ENCODE measurements at regions not wholly inside any gene's neighbourhood (a gene's known extent, or its start where the extent isn't known, plus 50 kb on each side); places are given as distances from the start of the nearest gene placed in this dataset.

DNA sequence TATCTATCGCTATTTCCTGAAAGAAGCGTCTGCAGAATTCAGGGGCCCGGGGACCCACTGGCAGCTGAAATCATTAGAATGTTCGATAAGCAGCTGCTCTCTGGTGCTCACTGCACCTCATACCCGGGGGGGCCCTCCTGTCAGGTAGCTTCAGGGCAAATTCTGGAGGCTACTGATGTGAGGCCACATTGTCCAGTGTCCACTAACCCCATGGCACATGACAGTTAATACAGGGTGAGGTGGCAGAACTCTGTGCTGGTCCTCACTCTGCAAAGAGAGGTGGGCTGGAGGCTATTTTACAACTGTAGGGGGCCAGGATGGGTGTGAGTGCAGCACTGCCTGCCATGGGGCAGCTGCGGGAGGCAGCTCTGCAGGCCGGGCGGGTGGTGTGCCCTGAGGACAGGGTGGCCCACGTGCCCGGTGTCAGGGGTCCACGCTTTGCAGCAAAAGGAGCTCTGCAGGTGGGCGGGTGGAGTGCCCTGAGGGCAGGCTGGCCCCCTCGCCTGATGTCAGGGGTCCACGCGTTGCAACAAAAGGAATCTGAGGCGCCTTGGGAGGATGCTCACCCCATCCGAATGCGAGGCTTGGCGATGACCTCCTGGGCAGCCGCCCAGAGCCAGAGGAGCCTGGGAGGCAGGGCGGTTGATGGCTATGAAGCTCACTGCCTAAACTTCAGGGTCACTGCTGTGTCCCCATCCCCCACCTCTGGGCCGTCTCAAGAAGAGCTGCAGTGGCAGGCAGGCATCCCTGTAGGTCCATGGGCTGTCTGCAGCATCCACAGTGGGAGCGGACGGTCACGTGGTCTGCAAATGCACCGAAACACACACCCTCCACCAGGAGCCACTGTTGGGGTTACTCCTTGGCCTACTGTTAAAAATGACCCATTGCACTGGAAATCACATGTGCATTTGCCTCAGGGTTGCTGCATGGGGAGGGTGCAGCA is 207.0 kb upstream of the SALL3 start:
- no peak for DNase-seq

DNA sequence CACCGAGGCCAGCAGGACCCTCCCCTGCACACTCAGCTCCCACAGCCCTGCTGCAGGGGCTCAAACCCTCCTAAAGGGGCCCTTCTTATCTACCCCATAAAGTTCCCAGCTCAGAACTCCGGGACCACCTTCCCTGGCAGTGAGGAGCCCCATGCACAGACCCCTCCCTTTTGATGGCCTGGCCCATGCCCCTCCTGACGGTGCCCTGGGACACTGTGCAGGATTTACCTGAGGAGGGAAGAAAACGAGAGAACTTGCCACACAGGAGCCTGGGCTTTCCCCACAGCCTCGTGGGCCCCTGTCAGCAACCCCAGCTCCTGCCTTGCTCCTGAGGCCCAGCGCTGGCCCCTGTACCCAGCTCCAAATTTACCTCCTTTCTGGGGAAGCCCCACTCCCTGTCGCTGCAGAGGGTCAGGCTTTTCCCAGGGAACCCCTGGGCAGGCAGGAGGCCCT is 206.3 kb upstream of the SALL3 start:
- DNase-seq: no peak

- no peak for DNase-seq
Measured at GRCh38 chr18:78773819-78774218, 205.8 kb upstream of the SALL3 start.

DNA sequence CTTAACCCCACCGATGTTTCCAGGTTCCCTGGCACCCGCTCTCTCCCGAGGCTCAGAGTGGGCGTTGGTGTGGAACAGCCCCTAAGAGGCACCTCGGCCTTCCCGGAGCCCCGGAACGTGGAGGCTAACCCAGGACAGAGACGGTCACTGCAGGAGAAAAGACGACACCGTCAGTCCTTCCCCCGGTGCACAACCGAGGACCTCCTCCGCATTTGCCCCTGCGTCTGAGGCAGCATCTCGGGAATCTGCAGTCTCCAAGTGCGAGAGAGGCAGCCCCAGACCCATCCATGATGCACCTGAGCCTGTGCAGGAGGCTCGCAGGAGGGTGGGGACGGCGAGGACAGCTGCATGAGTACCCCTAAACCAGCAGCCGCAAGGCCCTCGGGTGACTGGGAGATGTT is 204.9 kb upstream of the SALL3 start:
- DNase-seq: no peak

DNA sequence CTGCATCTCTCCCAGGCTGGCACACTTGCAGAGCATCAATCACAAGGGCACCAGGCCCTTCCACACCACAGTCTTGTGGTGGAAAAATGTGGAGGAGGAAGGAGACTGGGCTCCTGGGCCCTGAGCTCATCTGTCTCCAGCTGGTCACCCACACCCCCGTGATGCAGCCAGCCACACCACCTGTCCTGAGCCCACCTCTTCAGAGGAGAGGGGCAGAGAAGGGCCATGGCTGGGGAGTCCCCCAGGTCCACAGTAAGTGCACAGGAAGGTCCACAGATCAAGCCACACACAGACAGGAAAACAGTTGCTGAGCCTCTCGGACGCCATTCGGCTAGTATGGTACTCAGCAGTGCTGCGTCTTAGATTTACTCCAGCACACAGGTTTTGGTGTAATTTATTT is 203.5 kb upstream of the SALL3 start:
- DNase-seq: no peak

DNA sequence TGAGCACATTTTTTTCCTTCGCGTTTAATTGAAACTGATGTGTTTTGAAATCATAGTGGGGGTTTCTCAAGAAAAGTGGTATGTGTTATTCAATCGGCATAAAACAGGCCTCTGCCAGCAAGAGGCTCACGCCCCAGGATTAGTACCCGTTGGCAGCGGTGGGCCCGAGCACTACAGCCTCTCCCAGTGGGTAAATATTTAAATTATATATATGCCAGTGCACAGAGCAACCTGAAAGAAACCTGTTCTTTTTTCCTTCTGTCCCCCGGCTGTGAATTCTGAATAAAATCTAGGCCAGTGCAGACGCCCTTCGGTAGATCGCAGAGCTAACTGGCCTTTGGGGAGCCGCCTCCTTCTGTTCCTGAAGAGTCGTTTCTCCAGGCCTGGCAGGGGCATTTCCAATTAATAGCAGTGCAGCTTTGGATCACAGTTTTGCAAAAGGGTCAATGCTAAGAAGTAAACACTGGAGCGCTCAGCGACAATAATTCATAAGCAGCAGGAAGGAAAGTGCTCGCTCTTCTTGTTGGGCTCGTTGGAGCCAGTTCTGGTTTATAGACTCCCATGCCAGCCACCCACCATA is 202.8 kb upstream of the SALL3 start:
- no peak for DNase-seq

- DNase-seq: no peak
Measured at GRCh38 chr18:78777992-78778391, 201.6 kb upstream of the SALL3 start.

GRCh38 chr18:78778651-78779050 is 201.0 kb upstream of the SALL3 start:
- DNase-seq: no peak

- no peak for DNase-seq
Measured at GRCh38 chr18:78779996-78780718, 199.5 kb upstream of the SALL3 start.

DNA sequence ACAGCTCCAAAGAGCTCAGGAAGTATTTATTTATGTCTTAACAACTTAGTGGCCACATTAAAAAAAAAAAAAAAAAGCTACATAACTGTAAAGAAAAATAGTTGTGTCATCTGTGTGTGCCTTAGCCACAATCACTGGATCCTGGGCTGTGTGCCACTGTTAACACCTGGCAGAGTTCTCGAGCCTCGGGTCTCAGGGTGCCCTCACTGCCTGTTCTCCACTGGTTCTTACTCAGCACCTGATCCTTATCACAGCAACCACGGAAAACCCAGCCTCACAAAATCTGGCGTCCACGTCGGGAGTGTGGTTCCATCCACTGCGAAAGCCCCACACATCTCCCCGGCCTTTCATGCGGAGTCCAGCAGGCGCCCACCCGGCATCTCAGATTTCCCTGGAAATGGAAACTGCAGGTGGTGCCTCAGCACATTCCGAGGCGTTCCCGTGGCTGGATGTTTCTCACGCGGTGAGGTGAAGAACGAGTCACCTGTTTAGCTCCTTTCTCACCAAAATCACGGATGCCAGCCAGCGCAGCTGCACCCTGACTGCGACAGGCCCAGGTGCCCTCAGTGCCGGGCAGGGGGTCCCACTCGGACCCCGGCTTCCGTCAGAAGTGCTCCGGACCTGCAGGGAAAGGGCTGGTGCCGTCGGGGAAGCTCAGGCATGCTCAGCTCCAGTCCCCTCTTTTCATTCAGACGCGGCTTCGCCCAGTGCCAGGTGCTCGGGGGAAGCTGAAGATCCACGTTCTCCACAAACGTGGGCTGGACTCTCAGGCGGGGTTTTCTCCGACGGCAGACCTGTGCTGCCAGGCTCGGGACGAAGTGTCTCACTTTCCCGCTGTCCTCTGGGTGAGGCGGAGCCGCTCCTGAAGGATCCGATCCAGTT is 198.7 kb upstream of the SALL3 start:
- no peak for DNase-seq

GRCh38 chr18:78781601-78781960 is 198.0 kb upstream of the SALL3 start:
- no peak for DNase-seq

GRCh38 chr18:78782951-78783563 is 196.6 kb upstream of the SALL3 start:
- no peak for DNase-seq

GRCh38 chr18:78783564-78783960 is 196.1 kb upstream of the SALL3 start:
- DNase-seq: no peak

- DNase-seq: no peak
Measured at GRCh38 chr18:78784861-78785260, 194.8 kb upstream of the SALL3 start.

- no peak for DNase-seq
Measured at GRCh38 chr18:78785706-78786105, 193.9 kb upstream of the SALL3 start.

DNA sequence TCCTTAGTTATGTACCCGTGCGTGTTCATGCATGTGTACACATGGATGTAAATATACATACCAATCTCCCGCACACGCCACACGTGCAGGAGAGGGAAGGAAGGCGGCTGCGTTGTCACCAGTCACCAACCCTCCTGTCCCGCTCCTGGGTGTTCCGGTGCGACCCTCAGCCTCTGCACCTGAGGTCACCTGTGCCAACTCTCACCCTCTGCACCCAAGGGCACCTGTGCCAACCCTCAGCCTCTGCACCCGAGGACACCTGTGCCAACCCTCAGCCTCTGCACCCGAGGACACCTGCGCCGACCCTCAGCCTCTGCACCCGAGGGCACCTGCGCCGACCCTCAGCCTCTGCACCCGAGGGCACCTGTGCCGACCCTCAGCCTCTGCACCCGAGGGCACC is 192.8 kb upstream of the SALL3 start:
- no peak for DNase-seq

- no peak for DNase-seq
Measured at GRCh38 chr18:78787751-78788150, 191.9 kb upstream of the SALL3 start.

DNA sequence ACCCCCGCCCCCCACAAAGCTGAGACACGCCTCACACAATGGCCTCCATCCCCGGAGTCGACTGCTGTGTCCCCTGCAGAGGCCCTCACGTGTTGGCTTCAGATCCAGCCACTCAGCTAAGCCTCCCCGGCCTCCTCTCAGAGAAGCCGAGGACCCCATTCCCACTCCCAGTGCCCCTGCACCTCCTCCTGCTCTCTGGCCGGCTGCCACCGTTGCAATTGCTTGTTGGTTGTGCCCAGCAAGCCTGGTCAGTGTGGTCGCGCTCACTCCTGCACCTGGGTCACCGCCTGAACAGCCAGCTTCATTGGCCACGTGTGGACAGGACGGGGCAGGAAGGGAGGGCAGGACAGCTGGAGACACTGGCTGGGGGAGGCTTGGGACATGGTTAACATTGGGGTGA is 191.5 kb upstream of the SALL3 start:
- no peak for DNase-seq

- no peak for DNase-seq
Measured at GRCh38 chr18:78789850-78790249, 189.8 kb upstream of the SALL3 start.

DNA sequence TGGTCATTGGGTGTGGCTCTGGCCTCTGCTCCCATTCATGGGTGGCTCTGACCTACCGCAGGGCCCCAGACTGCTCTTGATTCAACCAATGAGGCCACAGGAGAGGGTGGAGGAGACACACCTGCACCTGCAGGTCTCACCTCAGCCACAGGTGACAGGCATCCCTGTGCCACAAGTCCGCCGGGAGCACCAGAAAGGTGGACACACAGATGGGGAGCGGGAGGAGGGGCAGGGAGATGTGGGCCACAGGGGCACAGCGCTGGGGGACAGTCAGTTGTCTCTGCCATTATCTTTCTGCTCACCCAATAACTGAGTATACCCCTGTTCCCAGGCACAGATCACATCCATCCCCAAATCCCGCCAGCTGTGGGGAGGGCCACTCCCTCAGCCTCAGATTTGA is 189.1 kb upstream of the SALL3 start:
- DNase-seq: no peak

GRCh38 chr18:78790960-78791359 is 188.7 kb upstream of the SALL3 start:
- no peak for DNase-seq

DNA sequence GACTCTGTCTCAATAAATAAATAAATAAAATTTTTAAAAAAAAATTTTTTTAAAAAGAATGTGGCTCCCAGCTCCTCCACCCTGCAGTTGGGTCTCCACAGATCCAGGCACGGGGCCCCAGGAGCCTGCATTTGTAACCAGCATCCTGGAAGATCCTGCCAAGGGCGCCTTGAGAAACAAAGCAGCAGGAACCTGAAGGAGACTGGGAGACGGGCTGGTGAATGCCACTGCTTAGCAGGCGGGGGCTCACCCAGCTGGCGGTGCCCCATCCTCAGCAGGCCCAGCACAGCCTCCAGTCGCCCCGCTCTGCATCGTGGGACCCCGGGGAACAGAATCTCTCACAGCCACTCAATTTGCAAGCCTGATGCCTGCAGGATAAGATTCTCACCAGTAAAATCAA is 187.5 kb upstream of the SALL3 start:
- DNase-seq: no peak

Measured in CD4-positive, alpha-beta T cell treated with Interleukin-15 for 1 hour (primary cell).